Activated T-cell treated with anti-CD3 and anti-CD28 coated beads for 24 hours (primary cell): ENCODE measurements at regions not wholly inside any gene's neighbourhood (a gene's known extent, or its start where the extent isn't known, plus 50 kb on each side); places are given as distances from the start of the nearest gene placed in this dataset.

Experiments
- DNase-seq: peaks from one replicate; pipeline ENCODE4 v3.0.0-alpha.2; 2020; ENCODE audit warnings: low read depth

- DNase-seq = no peak
Measured at GRCh38 chr20:61161726-61162390, 90.2 kb upstream of the CDH4 start.

GRCh38 chr20:61162451-61162850, 89.6 kb upstream of the CDH4 start:
- DNase-seq = no peak

GRCh38 chr20:61163031-61163430, 89.0 kb upstream of the CDH4 start:
- no peak for DNase-seq

GRCh38 chr20:61166324-61166723, 85.7 kb upstream of the CDH4 start:
- no peak for DNase-seq

GRCh38 chr20:61168605-61169004, 83.5 kb upstream of the CDH4 start:
- DNase-seq = no peak

GRCh38 chr20:61169874-61170273, 82.2 kb upstream of the CDH4 start:
- no peak for DNase-seq

GRCh38 chr20:61170496-61171320, 81.4 kb upstream of the CDH4 start:
- no peak for DNase-seq

GRCh38 chr20:61173267-61173666, 78.8 kb upstream of the CDH4 start:
- DNase-seq = no peak

- no peak for DNase-seq
Measured at GRCh38 chr20:61173961-61174725, 77.9 kb upstream of the CDH4 start.

GRCh38 chr20:61176874-61177273, 75.2 kb upstream of the CDH4 start:
- no peak for DNase-seq

GRCh38 chr20:61178551-61179071, 73.5 kb upstream of the CDH4 start:
- no peak for DNase-seq

- no peak for DNase-seq
Measured at GRCh38 chr20:61184194-61184593, 67.9 kb upstream of the CDH4 start.

GRCh38 chr20:61185181-61185580, 66.9 kb upstream of the CDH4 start:
- DNase-seq = no peak

- DNase-seq = no peak
Measured at GRCh38 chr20:61185841-61186601, 66.0 kb upstream of the CDH4 start.

- no peak for DNase-seq
Measured at GRCh38 chr20:61186771-61187472, 65.1 kb upstream of the CDH4 start.

- DNase-seq = no peak
Measured at GRCh38 chr20:61189534-61189933, 62.5 kb upstream of the CDH4 start.

- no peak for DNase-seq
Measured at GRCh38 chr20:61191096-61191495, 61.0 kb upstream of the CDH4 start.

- DNase-seq = no peak
Measured at GRCh38 chr20:61192337-61192950, 59.6 kb upstream of the CDH4 start.

GRCh38 chr20:61193164-61193563, 58.9 kb upstream of the CDH4 start:
- no peak for DNase-seq
